ENCODE measurements at regions not wholly inside any gene's neighbourhood (a gene's known extent, or its start where the extent isn't known, plus 50 kb on each side); places are given as distances from the start of the nearest gene placed in this dataset.
"Not testable (repeated sequence)": the region's sequence is repeated elsewhere in the genome, so short reads cannot be mapped to it uniquely, and the experiment has no call there.

DNA sequence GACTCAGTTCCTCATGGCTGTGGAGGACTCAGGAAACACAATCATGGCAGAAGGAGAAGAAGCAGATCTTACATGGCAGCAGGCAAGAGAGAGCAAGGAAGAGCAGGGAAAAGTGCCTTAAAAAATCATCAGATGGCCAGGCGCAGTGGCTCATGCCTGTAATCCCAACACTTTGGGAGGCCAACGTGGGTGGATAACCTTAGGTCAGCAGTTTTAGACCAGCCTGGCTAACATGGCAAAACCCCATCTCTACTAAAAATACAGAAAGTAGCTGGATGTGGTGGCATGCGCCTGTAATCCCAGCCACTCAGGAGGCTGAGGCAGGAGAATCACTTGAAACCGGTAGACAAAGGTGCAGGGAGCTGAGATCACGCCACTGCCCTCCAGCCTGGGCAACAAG lies 664.6 kb downstream of the DTWD2 start:
- not testable (repeated sequence) for H3K9me3 ChIP-seq (ENCODE audit: control insufficient read depth, low read length); H3K4me1 ChIP-seq (ENCODE audit: control insufficient read depth, insufficient read depth, low read length, poor library complexity, severe bottlenecking); H3K27me3 ChIP-seq (replicated peaks; ENCODE audit: control insufficient read depth, insufficient read depth, low read length, poor library complexity, severe bottlenecking); H3K27ac ChIP-seq (ENCODE audit: insufficient read depth, low read length, poor library complexity, severe bottlenecking); DNase-seq; H3K36me3 ChIP-seq (ENCODE audit: control insufficient read depth, insufficient read depth, low read length); H3K4me3 ChIP-seq (ENCODE audit: insufficient read depth, low read depth, low read length, poor library complexity, severe bottlenecking)

DNA sequence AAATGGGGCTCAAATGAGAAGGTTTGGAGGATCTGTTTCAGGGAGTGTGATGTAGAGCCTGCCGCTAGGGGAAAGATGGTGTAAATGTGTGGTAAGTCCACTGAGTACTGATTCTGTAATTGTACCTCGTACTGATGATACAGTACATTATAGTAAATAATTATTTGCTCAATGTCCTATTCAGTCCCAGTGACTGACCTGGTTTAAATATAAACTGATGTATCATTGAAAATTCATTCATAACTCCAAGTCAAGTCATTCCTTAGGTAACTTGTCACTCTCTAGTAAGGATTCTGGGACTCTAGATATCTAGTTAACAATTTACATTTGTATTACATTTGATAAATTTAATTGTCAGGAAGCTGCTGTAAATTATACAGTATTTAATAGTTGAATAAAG lies 667.3 kb downstream of the DTWD2 start:
- DNase-seq: no peak
- Histone ChIP-seq H3K36me3 (ENCODE audit: control insufficient read depth, insufficient read depth, low read length) (no peaks in the 10 kb centered on the region), H3K4me3 (ENCODE audit: insufficient read depth, low read depth, low read length, poor library complexity, severe bottlenecking) (no peak overlapping the region), H3K9me3 (ENCODE audit: control insufficient read depth, low read length) (peaks cover 2% of the 10 kb centered on the region), H3K27me3 (replicated peaks; ENCODE audit: control insufficient read depth, insufficient read depth, low read length, poor library complexity, severe bottlenecking) (no peaks in the 10 kb centered on the region), H3K4me1 (ENCODE audit: control insufficient read depth, insufficient read depth, low read length, poor library complexity, severe bottlenecking) (no peaks in the 10 kb centered on the region), H3K27ac (ENCODE audit: insufficient read depth, low read length, poor library complexity, severe bottlenecking) (no peak overlapping the region)

DNA sequence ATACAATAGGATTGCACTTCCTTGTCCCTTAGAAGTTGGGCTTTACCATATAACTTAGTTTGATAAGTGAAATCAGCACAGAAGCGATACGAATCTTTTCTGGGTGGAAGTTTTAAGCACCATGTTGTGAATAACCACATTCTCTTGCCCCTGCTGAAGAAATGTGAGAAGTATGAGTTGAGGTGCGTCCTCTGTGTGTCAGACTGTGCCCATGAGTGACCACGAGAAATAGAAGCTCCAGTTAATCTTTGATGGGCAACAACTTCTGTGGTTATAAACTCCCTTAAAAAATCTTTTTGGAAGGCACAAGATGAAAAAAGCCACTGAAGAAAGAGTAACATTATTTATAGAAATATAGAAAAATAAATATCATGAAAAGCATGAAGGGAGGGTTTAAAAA lies 668.2 kb downstream of the DTWD2 start:
- DNase-seq: no peak
- Histone ChIP-seq H3K9me3 (ENCODE audit: control insufficient read depth, low read length) (peaks cover 2% of the 10 kb centered on the region), H3K27me3 (replicated peaks; ENCODE audit: control insufficient read depth, insufficient read depth, low read length, poor library complexity, severe bottlenecking) (no peaks in the 10 kb centered on the region), H3K4me1 (ENCODE audit: control insufficient read depth, insufficient read depth, low read length, poor library complexity, severe bottlenecking) (no peaks in the 10 kb centered on the region), H3K36me3 (ENCODE audit: control insufficient read depth, insufficient read depth, low read length) (no peaks in the 10 kb centered on the region), H3K4me3 (ENCODE audit: insufficient read depth, low read depth, low read length, poor library complexity, severe bottlenecking) (no peak overlapping the region), H3K27ac (ENCODE audit: insufficient read depth, low read length, poor library complexity, severe bottlenecking) (no peak overlapping the region)

GRCh38 chr5:118314931-118315330 lies 673.4 kb downstream of the DTWD2 start:
- H3K27ac ChIP-seq (ENCODE audit: insufficient read depth, low read length, poor library complexity, severe bottlenecking): no peak overlapping the region
- no peak overlapping the region for H3K4me3 ChIP-seq (ENCODE audit: insufficient read depth, low read depth, low read length, poor library complexity, severe bottlenecking)
- no peak for DNase-seq
- H3K36me3 ChIP-seq (ENCODE audit: control insufficient read depth, insufficient read depth, low read length): no peaks in the 10 kb centered on the region
- peaks cover 2% of the 10 kb centered on the region for H3K9me3 ChIP-seq (ENCODE audit: control insufficient read depth, low read length)
- H3K4me1 ChIP-seq (ENCODE audit: control insufficient read depth, insufficient read depth, low read length, poor library complexity, severe bottlenecking): no peaks in the 10 kb centered on the region
- no peaks in the 10 kb centered on the region for H3K27me3 ChIP-seq (replicated peaks; ENCODE audit: control insufficient read depth, insufficient read depth, low read length, poor library complexity, severe bottlenecking)

- Histone ChIP-seq H3K4me3 (ENCODE audit: insufficient read depth, low read depth, low read length, poor library complexity, severe bottlenecking) (no peak overlapping the region), H3K4me1 (ENCODE audit: control insufficient read depth, insufficient read depth, low read length, poor library complexity, severe bottlenecking) (no peaks in the 10 kb centered on the region), H3K27ac (ENCODE audit: insufficient read depth, low read length, poor library complexity, severe bottlenecking) (no peak overlapping the region), H3K36me3 (ENCODE audit: control insufficient read depth, insufficient read depth, low read length) (no peaks in the 10 kb centered on the region), H3K9me3 (ENCODE audit: control insufficient read depth, low read length) (no peaks in the 10 kb centered on the region), H3K27me3 (replicated peaks; ENCODE audit: control insufficient read depth, insufficient read depth, low read length, poor library complexity, severe bottlenecking) (no peaks in the 10 kb centered on the region)
- no peak for DNase-seq
Observed at GRCh38 chr5:118311103-118311819, 677.1 kb downstream of the DTWD2 start.

- no peaks in the 10 kb centered on the region for H3K27me3 ChIP-seq (replicated peaks; ENCODE audit: control insufficient read depth, insufficient read depth, low read length, poor library complexity, severe bottlenecking)
- H3K4me3 ChIP-seq (ENCODE audit: insufficient read depth, low read depth, low read length, poor library complexity, severe bottlenecking): no peak overlapping the region
- H3K27ac ChIP-seq (ENCODE audit: insufficient read depth, low read length, poor library complexity, severe bottlenecking): no peak overlapping the region
- H3K9me3 ChIP-seq (ENCODE audit: control insufficient read depth, low read length): no peaks in the 10 kb centered on the region
- no peak for DNase-seq
- no peaks in the 10 kb centered on the region for H3K4me1 ChIP-seq (ENCODE audit: control insufficient read depth, insufficient read depth, low read length, poor library complexity, severe bottlenecking)
- no peaks in the 10 kb centered on the region for H3K36me3 ChIP-seq (ENCODE audit: control insufficient read depth, insufficient read depth, low read length)
Observed at GRCh38 chr5:118310401-118310800, 677.9 kb downstream of the DTWD2 start.

DNA sequence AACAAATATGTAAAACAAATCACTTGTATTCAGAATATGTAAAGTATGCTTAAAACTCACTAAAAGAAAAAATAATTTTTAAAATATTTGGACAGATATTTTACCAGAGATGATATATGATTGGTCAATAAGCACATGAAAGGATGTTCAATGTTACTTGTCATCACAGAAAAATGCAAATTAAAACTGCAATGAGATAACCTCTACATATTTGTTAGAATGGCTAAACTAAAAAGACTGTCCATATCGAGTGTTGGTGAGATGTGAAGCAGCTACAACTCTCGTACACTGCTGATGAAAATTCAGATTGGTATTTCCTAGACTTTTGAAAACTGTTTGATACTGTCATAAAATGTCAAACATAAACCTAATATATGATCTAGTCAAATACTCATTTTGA lies 685.1 kb downstream of the DTWD2 start:
- H3K4me3 ChIP-seq (ENCODE audit: insufficient read depth, low read depth, low read length, poor library complexity, severe bottlenecking): no peak overlapping the region
- no peaks in the 10 kb centered on the region for H3K36me3 ChIP-seq (ENCODE audit: control insufficient read depth, insufficient read depth, low read length)
- no peak overlapping the region for H3K27ac ChIP-seq (ENCODE audit: insufficient read depth, low read length, poor library complexity, severe bottlenecking)
- no peaks in the 10 kb centered on the region for H3K27me3 ChIP-seq (replicated peaks; ENCODE audit: control insufficient read depth, insufficient read depth, low read length, poor library complexity, severe bottlenecking)
- no peaks in the 10 kb centered on the region for H3K4me1 ChIP-seq (ENCODE audit: control insufficient read depth, insufficient read depth, low read length, poor library complexity, severe bottlenecking)
- H3K9me3 ChIP-seq (ENCODE audit: control insufficient read depth, low read length): no peaks in the 10 kb centered on the region
- DNase-seq: no peak

- H3K4me1 ChIP-seq (ENCODE audit: control insufficient read depth, insufficient read depth, low read length, poor library complexity, severe bottlenecking): no peaks in the 10 kb centered on the region
- DNase-seq: no peak
- H3K36me3 ChIP-seq (ENCODE audit: control insufficient read depth, insufficient read depth, low read length): no peaks in the 10 kb centered on the region
- no peaks in the 10 kb centered on the region for H3K27me3 ChIP-seq (replicated peaks; ENCODE audit: control insufficient read depth, insufficient read depth, low read length, poor library complexity, severe bottlenecking)
- H3K27ac ChIP-seq (ENCODE audit: insufficient read depth, low read length, poor library complexity, severe bottlenecking): no peak overlapping the region
- no peaks in the 10 kb centered on the region for H3K9me3 ChIP-seq (ENCODE audit: control insufficient read depth, low read length)
- H3K4me3 ChIP-seq (ENCODE audit: insufficient read depth, low read depth, low read length, poor library complexity, severe bottlenecking): no peak overlapping the region
Observed at GRCh38 chr5:118302786-118303185, 685.6 kb downstream of the DTWD2 start.

- Histone ChIP-seq H3K4me3 (ENCODE audit: insufficient read depth, low read depth, low read length, poor library complexity, severe bottlenecking) (no peak overlapping the region), H3K36me3 (ENCODE audit: control insufficient read depth, insufficient read depth, low read length) (no peaks in the 10 kb centered on the region), H3K27ac (ENCODE audit: insufficient read depth, low read length, poor library complexity, severe bottlenecking) (no peak overlapping the region), H3K27me3 (replicated peaks; ENCODE audit: control insufficient read depth, insufficient read depth, low read length, poor library complexity, severe bottlenecking) (no peaks in the 10 kb centered on the region), H3K4me1 (ENCODE audit: control insufficient read depth, insufficient read depth, low read length, poor library complexity, severe bottlenecking) (no peaks in the 10 kb centered on the region), H3K9me3 (ENCODE audit: control insufficient read depth, low read length) (no peaks in the 10 kb centered on the region)
- no peak for DNase-seq
Observed at GRCh38 chr5:118301696-118302095, 686.7 kb downstream of the DTWD2 start.

- no peaks in the 10 kb centered on the region for H3K27me3 ChIP-seq (replicated peaks; ENCODE audit: control insufficient read depth, insufficient read depth, low read length, poor library complexity, severe bottlenecking)
- H3K4me1 ChIP-seq (ENCODE audit: control insufficient read depth, insufficient read depth, low read length, poor library complexity, severe bottlenecking): no peaks in the 10 kb centered on the region
- no peak overlapping the region for H3K27ac ChIP-seq (ENCODE audit: insufficient read depth, low read length, poor library complexity, severe bottlenecking)
- H3K4me3 ChIP-seq (ENCODE audit: insufficient read depth, low read depth, low read length, poor library complexity, severe bottlenecking): no peak overlapping the region
- no peaks in the 10 kb centered on the region for H3K36me3 ChIP-seq (ENCODE audit: control insufficient read depth, insufficient read depth, low read length)
- DNase-seq: no peak
- H3K9me3 ChIP-seq (ENCODE audit: control insufficient read depth, low read length): peaks cover 3% of the 10 kb centered on the region
Observed at GRCh38 chr5:118295045-118295444, 693.3 kb downstream of the DTWD2 start.

All from effector memory CD4-positive, alpha-beta T cell (primary cell).